Adrenal gland (tissue), 9 donors: ENCODE measurements at regions not wholly inside any gene's neighbourhood (a gene's known extent, or its start where the extent isn't known, plus 50 kb on each side); places are given as distances from the start of the nearest gene placed in this dataset.

Source experiments
- DNase-seq, 7 donors: peaks; one replicate each; pipeline ENCODE4 v3.0.0-alpha.2; 2019 to 2020
- H3K27ac ChIP-seq, 5 donors: fragments of 200-600 bp; sonication (generic) in 4 of 5; 1 replicate in 3 of 5; 2 replicates in 2 of 5; pipeline versions ENCODE4 v1.5.1 to v1.8.0; 2016 to 2020; ENCODE audit warnings: mild to moderate bottlenecking in 1 of 5
- H3K27me3 ChIP-seq: fragments of 200-600 bp; 2 replicates; pipeline ENCODE4 v1.8.0; 2021
- H3K36me3 ChIP-seq, 2 donors: fragments of 200-600 bp; replicated peaks in 1 of 2; 1 replicate in 1 of 2; 2 replicates in 1 of 2; pipeline versions ENCODE4 v1.5.1 to v1.8.0; 2018 to 2022
- H3K4me1 ChIP-seq, 2 donors: fragments of 200-600 bp; replicated peaks in 1 of 2; 1 replicate in 1 of 2; 2 replicates in 1 of 2; pipeline versions ENCODE4 v1.5.1 to v1.8.0; 2018 to 2021
- H3K4me3 ChIP-seq, 4 donors: fragments of 200-600 bp; sonication (generic) in 3 of 4; one replicate each; pipeline ENCODE4 v1.5.1; 2016 to 2018
- H3K9me3 ChIP-seq, 3 donors: fragments of 200-600 bp; sonication (generic) in 1 of 3; replicated peaks in 1 of 3; 1 replicate in 2 of 3; 2 replicates in 1 of 3; pipeline versions ENCODE4 v1.5.1 to v1.8.0; 2016 to 2021
- CTCF ChIP-seq, 6 experiments: fragments of 450-650 bp in 4 of 6; fragments of 200-600 bp in 2 of 6; sonication (generic) in 1 of 6; IDR thresholded peaks; 1 replicate in 5 of 6; 2 replicates in 1 of 6; pipeline versions ENCODE4 v1.5.1 to v1.8.0; 2016 to 2021; ENCODE audit warnings: antibody characterized with exemption in 6 of 6, mild to moderate bottlenecking in 2 of 6, moderate library complexity in 1 of 6
- POLR2A ChIP-seq, 2 donors: fragments of 450-650 bp; IDR thresholded peaks; one replicate each; pipeline ENCODE4 v1.6.1; 2017; ENCODE audit warnings: antibody characterized with exemption in 2 of 2, mild to moderate bottlenecking in 2 of 2, moderate library complexity in 1 of 2
- WGBS, 4 donors: extraction: QIAGEN DNeasy Blood & Tissue Kit in 2 of 4; methylation state at CpG; one replicate each; pipeline versions ENCODE4 v1.1.5 to v1.1.7; 2013 to 2017; 5-methylcytosine and 5-hydroxymethylcytosine counted together
- intact Hi-C, 2 donors: fragments of 100-400 bp; cut with DNase I; formaldehyde crosslinking; loops; one replicate each; pipeline versions ENCODE4 v1.14.1 to v1.15.0; 2022 to 2023
- donor health status: healthy with polysubstance abuse.
- donor health status: Bipolar disorder and iron deficiency.
- donor health status: DM: yes; HTN: yes; CAD: no.
- donor health status: DM: no; HTN: no; CAD: no.
- donor health status: DM: no; HTN: no; CAD: no.

- TF ChIP-seq POLR2A (IDR thresholded peaks at IDR 0.05) (no peak), CTCF (IDR thresholded peaks at IDR 0.05) (no peak)
- Histone ChIP-seq H3K9me3 (no peaks in the 10 kb centered on the region), H3K4me3 (no peak overlapping the region), H3K4me1 (peaks cover 0 to 9% of the 10 kb centered on the region in 2 donors), H3K36me3 (no peaks in the 10 kb centered on the region), H3K27me3 (peaks cover 11% of the 10 kb centered on the region), H3K27ac (no peak overlapping the region)
- intact Hi-C loops = loop anchor here (5.0 kb wide), 1 partner anchor 304 kb away; no protein-coding TSS in a partner anchor
- no peak for DNase-seq
- WGBS, 4 donors = 76 to 86% (median 82%) methylated on average over 5 to 10 of the region's 10 CpGs
Observed at GRCh38 chr1:11338284-11338924, 65.4 kb downstream of the UBIAD1 start.

DNA sequence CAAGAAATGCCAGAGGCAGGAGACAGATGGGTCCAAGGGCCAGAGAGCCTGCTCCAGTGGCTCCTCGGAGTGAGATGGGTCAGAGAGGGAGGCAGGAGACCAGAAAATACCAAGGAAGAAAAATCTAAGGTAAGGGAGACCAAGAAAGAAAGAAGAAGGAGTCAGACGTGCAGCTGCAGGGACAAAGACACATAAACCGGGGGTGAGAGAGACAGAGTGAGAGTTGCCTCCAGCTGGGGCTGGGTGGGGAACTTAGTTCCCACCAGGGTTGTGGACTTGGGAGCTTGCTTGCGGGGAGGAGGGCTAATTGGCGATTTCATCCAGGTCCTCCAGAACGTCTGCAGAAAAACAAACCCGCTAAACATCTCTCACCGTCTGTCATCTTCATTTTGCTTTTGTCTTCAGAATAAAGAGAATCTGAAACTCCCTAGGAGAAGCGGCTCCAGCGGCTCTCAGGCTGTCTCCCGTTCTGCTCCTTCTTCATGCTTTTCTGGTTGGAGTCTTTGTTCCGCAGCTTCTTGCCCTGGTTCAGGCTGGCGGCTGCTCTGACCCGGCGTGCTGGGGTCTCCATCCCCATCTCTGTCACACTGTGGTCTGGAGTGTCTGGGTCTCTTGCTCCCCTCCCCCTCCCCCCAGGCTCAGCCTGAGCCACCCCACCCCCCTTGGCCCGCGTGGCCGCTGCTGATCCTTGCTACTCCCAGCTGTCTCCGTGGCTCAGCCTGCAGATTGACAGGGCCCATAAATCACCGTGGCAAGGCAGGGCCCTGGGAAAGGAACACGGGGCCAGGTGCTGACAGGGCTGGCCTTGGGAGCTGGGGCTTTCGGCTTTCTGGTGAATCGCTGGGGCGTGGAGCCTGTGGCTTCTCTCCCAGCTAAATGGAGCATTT, 66.6 kb downstream of the UBIAD1 start:
- Histone ChIP-seq H3K4me1 (peaks cover 0 to 9% of the 10 kb centered on the region in 2 donors), H3K4me3 (no peak overlapping the region), H3K9me3 (no peaks in the 10 kb centered on the region), H3K36me3 (no peaks in the 10 kb centered on the region), H3K27ac (no peak overlapping the region), H3K27me3 (peaks cover 13% of the 10 kb centered on the region)
- intact Hi-C loops = loop anchor here (5.0 to 10.0 kb wide), 2 partner anchors 303 to 375 kb away; no protein-coding TSS in a partner anchor
- DNase-seq = peak in 1 of 7 donors; percentile 52
- TF ChIP-seq POLR2A (IDR thresholded peaks at IDR 0.05) (no peak), CTCF (IDR thresholded peaks at IDR 0.05) (no peak)
- WGBS, 4 donors = 16 to 23% (median 19%) methylated on average over 19 to 24 of the region's 24 CpGs

GRCh38 chr1:11340233-11340632, 67.2 kb downstream of the UBIAD1 start:
- Histone ChIP-seq H3K9me3 (no peaks in the 10 kb centered on the region), H3K4me1 (peaks cover 0 to 9% of the 10 kb centered on the region in 2 donors), H3K27ac (no peak overlapping the region), H3K4me3 (no peak overlapping the region), H3K27me3 (peaks cover 17% of the 10 kb centered on the region), H3K36me3 (no peaks in the 10 kb centered on the region)
- TF ChIP-seq POLR2A (IDR thresholded peaks at IDR 0.05) (no peak), CTCF (IDR thresholded peaks at IDR 0.05) (no peak)
- intact Hi-C loops = loop anchor here in 1 of 2 donors (10.0 kb wide), 1 partner anchor 375 kb away; no protein-coding TSS in a partner anchor
- WGBS, 4 donors = 19 to 32% (median 20%) methylated on average over 4 of the region's 4 CpGs
- no peak for DNase-seq

GRCh38 chr1:11341901-11342552, 69.0 kb downstream of the UBIAD1 start:
- peaks cover 0 to 9% of the 10 kb centered on the region in 2 donors for H3K4me1 ChIP-seq
- intact Hi-C loops = loop anchor here in 1 of 2 donors (10.0 kb wide), 1 partner anchor 373 kb away; no protein-coding TSS in a partner anchor
- H3K9me3 ChIP-seq = no peaks in the 10 kb centered on the region
- WGBS, 4 donors = 62 to 68% (median 65%) methylated on average over 4 to 6 of the region's 6 CpGs
- no peak for DNase-seq
- H3K36me3 ChIP-seq = no peaks in the 10 kb centered on the region
- TF ChIP-seq POLR2A (IDR thresholded peaks at IDR 0.05) = no peak
- TF ChIP-seq CTCF (IDR thresholded peaks at IDR 0.05) = no peak
- H3K27me3 ChIP-seq = peaks cover 17% of the 10 kb centered on the region
- no peak overlapping the region for H3K27ac ChIP-seq
- H3K4me3 ChIP-seq = no peak overlapping the region
